Lower leg skin (tissue), 4 donors: ENCODE measurements at regions not wholly inside any gene's neighbourhood (a gene's known extent, or its start where the extent isn't known, plus 50 kb on each side); places are given as distances from the start of the nearest gene placed in this dataset.

Experiments used
- DNase-seq, 2 donors: peaks; one replicate each; pipeline ENCODE4 v3.0.0-alpha.2; 2019; ENCODE audit warnings: low spot score in 2 of 2
- H3K4me3 ChIP-seq: fragments of 200-600 bp; sonication (generic); 2 replicates; pipeline ENCODE4 v1.5.1; 2017; ENCODE audit warnings: mild to moderate bottlenecking, low read depth; ENCODE audit not compliant: poor library complexity, severe bottlenecking
- CTCF ChIP-seq, 3 donors: fragments of 450-650 bp; IDR thresholded peaks; one replicate each; pipeline ENCODE4 v1.5.1; 2016; ENCODE audit warnings: antibody characterized with exemption in 3 of 3, mild to moderate bottlenecking in 3 of 3, moderate library complexity in 2 of 3
- POLR2A ChIP-seq, 2 donors: fragments of 450-650 bp; IDR thresholded peaks; one replicate each; pipeline ENCODE4 v1.6.1; 2016 to 2017; ENCODE audit warnings: antibody characterized with exemption in 2 of 2, mild to moderate bottlenecking in 1 of 2, moderate library complexity in 1 of 2
- WGBS, 2 donors: methylation state at CpG; one replicate each; pipeline ENCODE4 v1.1.5; 2018; 5-methylcytosine and 5-hydroxymethylcytosine counted together
- intact Hi-C: fragments of 100-400 bp; cut with DNase I; formaldehyde crosslinking; loops from one replicate; pipeline ENCODE4 v1.15.0; 2023; ENCODE audit warnings: low total_unique reads

DNA sequence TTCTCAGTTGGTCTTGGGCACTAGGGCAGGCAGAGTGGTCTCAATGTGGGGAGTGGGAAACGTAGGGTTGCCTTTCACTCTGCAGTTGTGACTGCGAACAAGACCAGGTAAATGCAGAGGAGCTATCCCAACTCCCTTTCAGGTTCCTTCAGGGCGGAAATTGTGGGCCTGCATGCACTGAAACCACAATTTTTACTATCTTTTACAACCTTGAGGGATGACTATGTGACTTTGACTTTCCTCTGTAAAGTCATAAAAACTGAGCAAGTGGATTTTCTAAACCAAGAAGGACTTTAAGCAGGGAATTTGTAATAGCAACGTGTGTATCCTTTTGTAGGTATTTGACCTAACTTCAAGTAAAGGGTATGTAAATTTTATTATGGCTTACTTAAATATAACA, 171.4 kb upstream of the CADPS start:
- intact Hi-C loops, result no loop called here
- H3K4me3 ChIP-seq, result no peak overlapping the region
- WGBS, 2 donors, result 64 to 67% methylated on average over 4 of the region's 4 CpGs
- TF ChIP-seq POLR2A (IDR thresholded peaks at IDR 0.05), result no peak
- TF ChIP-seq CTCF (IDR thresholded peaks at IDR 0.05), result no peak
- DNase-seq, result no peak

DNA sequence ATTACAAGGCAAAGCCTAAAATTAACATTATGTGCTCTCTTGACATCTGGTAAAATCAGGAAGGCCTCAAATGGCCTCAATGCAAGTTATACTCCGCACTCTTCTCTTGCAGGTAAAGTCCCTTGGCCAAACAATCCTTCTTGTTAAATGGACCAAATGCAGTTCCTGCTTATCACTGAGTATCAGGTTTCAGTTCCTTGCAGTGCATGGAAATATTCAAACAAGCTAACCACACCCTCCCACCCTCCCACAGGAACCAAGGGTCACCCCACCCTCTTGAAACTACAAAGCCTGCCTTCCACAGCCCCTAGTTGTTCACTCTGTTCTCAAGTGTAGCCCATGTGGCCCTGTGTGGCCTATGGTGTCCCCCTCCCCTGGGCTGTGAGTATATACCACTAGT, 171.9 kb upstream of the CADPS start:
- intact Hi-C loops, result no loop called here
- TF ChIP-seq CTCF (IDR thresholded peaks at IDR 0.05) (no peak), POLR2A (IDR thresholded peaks at IDR 0.05) (no peak)
- WGBS, 2 donors, result 83 to 85% methylated on average over 1 of the region's 1 CpG
- DNase-seq, result no peak
- no peak overlapping the region for H3K4me3 ChIP-seq

- TF ChIP-seq CTCF (IDR thresholded peaks at IDR 0.05), result no peak
- TF ChIP-seq POLR2A (IDR thresholded peaks at IDR 0.05), result no peak
- DNase-seq, result no peak
- no peak overlapping the region for H3K4me3 ChIP-seq
- intact Hi-C loops, result no loop called here
- 86 to 88% methylated on average over 4 of the region's 4 CpGs for WGBS, 2 donors
Measured at GRCh38 chr3:63048367-63049326, 173.4 kb upstream of the CADPS start.

GRCh38 chr3:63050548-63051177, 175.4 kb upstream of the CADPS start:
- no peak for DNase-seq
- intact Hi-C loops, result no loop called here
- TF ChIP-seq POLR2A (IDR thresholded peaks at IDR 0.05) (no peak), CTCF (IDR thresholded peaks at IDR 0.05) (no peak)
- WGBS, 2 donors, result 65% methylated on average over 8 of the region's 8 CpGs
- H3K4me3 ChIP-seq, result no peak overlapping the region

DNA sequence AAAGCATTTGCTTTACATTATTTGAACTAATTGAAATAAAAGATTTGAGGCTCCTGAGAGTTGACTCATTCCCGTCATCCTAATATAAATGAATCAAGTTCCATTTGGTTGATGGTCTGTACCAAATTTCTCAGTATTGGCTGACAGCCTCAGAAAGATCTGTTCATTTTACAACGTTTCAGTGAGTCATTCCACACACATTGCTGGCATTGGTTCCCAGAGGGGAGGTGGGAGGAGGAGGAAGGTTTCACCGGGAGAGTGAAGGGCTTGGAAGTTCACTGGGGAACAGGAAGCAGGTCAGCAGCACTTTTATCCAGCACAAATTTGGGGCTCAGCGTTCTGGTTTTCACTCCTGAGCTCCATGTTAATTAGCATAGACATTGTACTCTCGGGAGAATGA, 176.7 kb upstream of the CADPS start:
- DNase-seq, result no peak
- intact Hi-C loops, result no loop called here
- no peak for TF ChIP-seq POLR2A (IDR thresholded peaks at IDR 0.05)
- no peak for TF ChIP-seq CTCF (IDR thresholded peaks at IDR 0.05)
- 27 to 30% methylated on average over 5 of the region's 5 CpGs for WGBS, 2 donors
- H3K4me3 ChIP-seq, result no peak overlapping the region
